HG03571 (cell line): ENCODE measurements at regions not wholly inside any gene's neighbourhood (a gene's known extent, or its start where the extent isn't known, plus 50 kb on each side); places are given as distances from the start of the nearest gene placed in this dataset.

Source experiments
- ATAC-seq: cut with Tn5 transposase; IDR thresholded peaks from one replicate; pipeline ENCODE4 v1.9.1; 2021; ENCODE audit not compliant: unreplicated experiment

- no peak for ATAC-seq
These were observed 94.7 kb upstream of the DMAC1 start for GRCh38 chr9:7894231-7894630.

GRCh38 chr9:7892975-7893374, 93.4 kb upstream of the DMAC1 start:
- ATAC-seq: no peak

GRCh38 chr9:7879551-7880245, 80.1 kb upstream of the DMAC1 start:
- no peak for ATAC-seq

- ATAC-seq: no peak
These were observed 72.6 kb upstream of the DMAC1 start for GRCh38 chr9:7871977-7872730.

- ATAC-seq: no peak
These were observed 69.8 kb upstream of the DMAC1 start for GRCh38 chr9:7869340-7869739.

- no peak for ATAC-seq
These were observed 62.6 kb upstream of the DMAC1 start for GRCh38 chr9:7862170-7862569.

- ATAC-seq: no peak
These were observed 61.5 kb upstream of the DMAC1 start for GRCh38 chr9:7861086-7861485.

- ATAC-seq: no peak
These were observed 60.7 kb upstream of the DMAC1 start for GRCh38 chr9:7860335-7860709.

- no peak for ATAC-seq
These were observed 60.2 kb upstream of the DMAC1 start for GRCh38 chr9:7859701-7860334.

- no peak for ATAC-seq
These were observed 58.6 kb upstream of the DMAC1 start for GRCh38 chr9:7858166-7858565.

- no peak for ATAC-seq
These were observed 55.2 kb upstream of the DMAC1 start for GRCh38 chr9:7854763-7855162.
